HL-60 (cell line): ENCODE measurements at regions not wholly inside any gene's neighbourhood (a gene's known extent, or its start where the extent isn't known, plus 50 kb on each side); places are given as distances from the start of the nearest gene placed in this dataset.

Source experiments
- DNase-seq, 2 experiments: peaks; one replicate each; pipeline ENCODE4 v3.0.0-alpha.2; 2010 to 2020; ENCODE audit warnings: low read depth in 1 of 2, low spot score in 1 of 2
- H3K27ac ChIP-seq: fragments of 250-450 bp; sonication (Bioruptor Pico); replicated peaks from 2 replicates; pipeline ENCODE4 v1.5.1; 2020; ENCODE audit warnings: mild to moderate bottlenecking, moderate library complexity
- H3K27me3 ChIP-seq: fragments of 250-450 bp; sonication (Bioruptor Pico); 2 replicates; pipeline ENCODE4 v1.5.1; 2021; ENCODE audit warnings: mild to moderate bottlenecking, moderate library complexity; ENCODE audit not compliant: insufficient read depth, poor library complexity, severe bottlenecking
- H3K4me3 ChIP-seq: replicated peaks from 2 replicates; pipeline ENCODE4 v1.5.1; 2011; ENCODE audit warnings: mild to moderate bottlenecking, control low read depth, low read length; ENCODE audit not compliant: insufficient read depth
- GABPA ChIP-seq: IDR thresholded peaks from 2 replicates; pipeline ENCODE4 v1.6.1; 2012; ENCODE audit warnings: low read depth
- POLR2AphosphoS5 ChIP-seq: IDR thresholded peaks from 2 replicates; pipeline ENCODE4 v1.6.1; 2012; ENCODE audit warnings: low read depth
- SPI1 ChIP-seq: IDR thresholded peaks from 2 replicates; pipeline ENCODE4 v1.6.1; 2012; ENCODE audit warnings: low read depth, mild to moderate bottlenecking, borderline replicate concordance
- TF ChIP-seq, protein P1 (sequence below): IDR thresholded peaks from 2 replicates; pipeline ENCODE4 v1.6.1; 2012; ENCODE audit warnings: low read depth; ENCODE audit not compliant: insufficient replicate concordance
- TF ChIP-seq, protein P2 (sequence below): IDR thresholded peaks from one replicate; pipeline ENCODE4 v1.5.1; 2011; ENCODE audit warnings: low read length, control low read depth, inconsistent platforms; ENCODE audit not compliant: insufficient read depth

DNA sequence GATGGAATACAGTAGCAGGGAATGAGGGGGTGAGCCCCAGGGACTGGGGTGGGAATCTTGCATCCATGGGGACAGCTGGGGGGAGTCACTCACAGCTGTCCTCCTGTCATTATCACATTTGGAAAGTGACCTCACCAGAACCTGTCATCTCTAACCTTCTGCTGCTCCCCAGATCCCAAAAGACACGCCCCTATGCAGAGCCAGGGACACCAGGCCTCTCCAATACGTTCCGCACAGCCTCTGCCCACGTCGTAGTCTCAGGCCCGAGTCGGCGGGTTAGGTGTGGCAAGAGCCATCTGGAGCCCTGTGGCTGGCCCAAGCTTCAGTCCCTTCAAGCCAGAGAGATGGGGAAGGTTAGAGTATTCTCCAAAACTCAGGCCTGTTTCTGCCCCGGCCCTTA, 214.3 kb downstream of the ENGASE start:
- no peak overlapping the region for H3K27ac ChIP-seq
- no peak overlapping the region for H3K4me3 ChIP-seq
- DNase-seq = no peak
- TF ChIP-seq, protein P1, sequence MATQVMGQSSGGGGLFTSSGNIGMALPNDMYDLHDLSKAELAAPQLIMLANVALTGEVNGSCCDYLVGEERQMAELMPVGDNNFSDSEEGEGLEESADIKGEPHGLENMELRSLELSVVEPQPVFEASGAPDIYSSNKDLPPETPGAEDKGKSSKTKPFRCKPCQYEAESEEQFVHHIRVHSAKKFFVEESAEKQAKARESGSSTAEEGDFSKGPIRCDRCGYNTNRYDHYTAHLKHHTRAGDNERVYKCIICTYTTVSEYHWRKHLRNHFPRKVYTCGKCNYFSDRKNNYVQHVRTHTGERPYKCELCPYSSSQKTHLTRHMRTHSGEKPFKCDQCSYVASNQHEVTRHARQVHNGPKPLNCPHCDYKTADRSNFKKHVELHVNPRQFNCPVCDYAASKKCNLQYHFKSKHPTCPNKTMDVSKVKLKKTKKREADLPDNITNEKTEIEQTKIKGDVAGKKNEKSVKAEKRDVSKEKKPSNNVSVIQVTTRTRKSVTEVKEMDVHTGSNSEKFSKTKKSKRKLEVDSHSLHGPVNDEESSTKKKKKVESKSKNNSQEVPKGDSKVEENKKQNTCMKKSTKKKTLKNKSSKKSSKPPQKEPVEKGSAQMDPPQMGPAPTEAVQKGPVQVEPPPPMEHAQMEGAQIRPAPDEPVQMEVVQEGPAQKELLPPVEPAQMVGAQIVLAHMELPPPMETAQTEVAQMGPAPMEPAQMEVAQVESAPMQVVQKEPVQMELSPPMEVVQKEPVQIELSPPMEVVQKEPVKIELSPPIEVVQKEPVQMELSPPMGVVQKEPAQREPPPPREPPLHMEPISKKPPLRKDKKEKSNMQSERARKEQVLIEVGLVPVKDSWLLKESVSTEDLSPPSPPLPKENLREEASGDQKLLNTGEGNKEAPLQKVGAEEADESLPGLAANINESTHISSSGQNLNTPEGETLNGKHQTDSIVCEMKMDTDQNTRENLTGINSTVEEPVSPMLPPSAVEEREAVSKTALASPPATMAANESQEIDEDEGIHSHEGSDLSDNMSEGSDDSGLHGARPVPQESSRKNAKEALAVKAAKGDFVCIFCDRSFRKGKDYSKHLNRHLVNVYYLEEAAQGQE = no peak
- TF ChIP-seq, protein P2, sequence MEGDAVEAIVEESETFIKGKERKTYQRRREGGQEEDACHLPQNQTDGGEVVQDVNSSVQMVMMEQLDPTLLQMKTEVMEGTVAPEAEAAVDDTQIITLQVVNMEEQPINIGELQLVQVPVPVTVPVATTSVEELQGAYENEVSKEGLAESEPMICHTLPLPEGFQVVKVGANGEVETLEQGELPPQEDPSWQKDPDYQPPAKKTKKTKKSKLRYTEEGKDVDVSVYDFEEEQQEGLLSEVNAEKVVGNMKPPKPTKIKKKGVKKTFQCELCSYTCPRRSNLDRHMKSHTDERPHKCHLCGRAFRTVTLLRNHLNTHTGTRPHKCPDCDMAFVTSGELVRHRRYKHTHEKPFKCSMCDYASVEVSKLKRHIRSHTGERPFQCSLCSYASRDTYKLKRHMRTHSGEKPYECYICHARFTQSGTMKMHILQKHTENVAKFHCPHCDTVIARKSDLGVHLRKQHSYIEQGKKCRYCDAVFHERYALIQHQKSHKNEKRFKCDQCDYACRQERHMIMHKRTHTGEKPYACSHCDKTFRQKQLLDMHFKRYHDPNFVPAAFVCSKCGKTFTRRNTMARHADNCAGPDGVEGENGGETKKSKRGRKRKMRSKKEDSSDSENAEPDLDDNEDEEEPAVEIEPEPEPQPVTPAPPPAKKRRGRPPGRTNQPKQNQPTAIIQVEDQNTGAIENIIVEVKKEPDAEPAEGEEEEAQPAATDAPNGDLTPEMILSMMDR = no peak
- TF ChIP-seq SPI1 (no peak), POLR2AphosphoS5 (no peak), GABPA (no peak)
- H3K27me3 ChIP-seq = no peaks in the 10 kb centered on the region

DNA sequence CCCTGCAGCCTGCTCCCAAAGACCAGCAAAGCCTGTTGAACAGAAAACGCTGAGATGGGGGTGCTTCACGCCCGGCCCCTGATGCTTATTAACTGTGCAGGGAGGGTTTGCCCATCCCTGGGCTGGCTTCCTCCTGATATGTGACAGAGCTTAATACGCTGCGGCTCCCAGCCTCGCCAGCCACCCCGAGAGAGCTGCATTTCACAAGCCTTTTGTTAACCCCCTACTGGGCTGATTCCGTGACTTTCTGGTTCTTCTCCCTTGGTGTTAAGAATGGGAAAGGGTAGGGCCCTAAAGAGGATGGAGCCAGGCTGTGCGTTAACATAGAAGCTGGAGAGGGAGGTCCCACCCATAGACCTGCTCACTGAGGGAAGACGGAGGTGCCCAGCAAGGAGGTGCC, 211.8 kb downstream of the ENGASE start:
- DNase-seq = no peak
- Histone ChIP-seq H3K4me3 (no peak overlapping the region), H3K27me3 (no peaks in the 10 kb centered on the region), H3K27ac (no peak overlapping the region)
- TF ChIP-seq SPI1 (no peak), POLR2AphosphoS5 (no peak), GABPA (no peak)
- TF ChIP-seq, protein P2 = no peak
- TF ChIP-seq, protein P1 = no peak

DNA sequence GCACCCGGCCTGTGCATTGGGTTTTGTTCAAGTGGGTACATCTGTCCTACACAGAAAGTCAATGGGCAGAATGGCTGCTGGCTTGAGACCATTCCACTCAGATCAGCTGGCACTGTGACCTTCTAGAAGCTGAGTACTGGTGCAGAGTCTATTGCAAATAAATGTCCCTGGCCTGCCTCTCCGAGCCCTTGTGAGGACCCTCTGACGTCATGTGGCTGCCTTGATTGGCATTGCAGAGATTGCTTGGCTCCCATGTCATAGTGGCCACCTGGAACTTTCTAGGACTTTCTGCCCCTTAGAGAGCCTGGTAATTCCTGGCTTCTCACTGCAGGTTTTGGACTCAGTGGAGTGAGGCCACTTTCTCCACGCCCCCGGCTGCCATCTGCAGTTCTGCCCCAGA, 211.3 kb downstream of the ENGASE start:
- no peak overlapping the region for H3K27ac ChIP-seq
- no peak for DNase-seq
- TF ChIP-seq SPI1 (no peak), GABPA (no peak), POLR2AphosphoS5 (no peak)
- TF ChIP-seq, protein P1 = no peak
- TF ChIP-seq, protein P2 = no peak
- H3K4me3 ChIP-seq = no peak overlapping the region
- H3K27me3 ChIP-seq = no peaks in the 10 kb centered on the region
